ENCODE measurements at regions not wholly inside any gene's neighbourhood (a gene's known extent, or its start where the extent isn't known, plus 50 kb on each side); places are given as distances from the start of the nearest gene placed in this dataset.
"Not testable (repeated sequence)": the region's sequence is repeated elsewhere in the genome, so short reads cannot be mapped to it uniquely, and the experiment has no call there.

- Histone ChIP-seq H2AFZ (no peak overlapping the region), H3K27me3 (ENCODE audit: control insufficient read depth, insufficient read depth, low read length) (no peaks in the 10 kb centered on the region), H3K9me3 (ENCODE audit: control insufficient read depth, low read length) (no peaks in the 10 kb centered on the region), H3K4me2 (ENCODE audit: low read length) (no peak overlapping the region), H3K9ac (no peak overlapping the region), H3K4me3 (ENCODE audit: low read depth, low read length) (no peak overlapping the region), H3K4me1 (no peaks in the 10 kb centered on the region), H3K79me2 (no peaks in the 10 kb centered on the region), H3K36me3 (ENCODE audit: control insufficient read depth, insufficient read depth, low read length) (no peaks in the 10 kb centered on the region), H3K27ac (no peak overlapping the region)
- TF ChIP-seq CTCF (IDR thresholded peaks at IDR 0.05) = no peak
Observed at GRCh38 chr13:65499256-65499655, 1730.9 kb downstream of the PCDH9 start.

GRCh38 chr13:65497265-65497664, 1732.9 kb downstream of the PCDH9 start:
- Histone ChIP-seq H3K27ac (no peak overlapping the region), H3K9me3 (ENCODE audit: control insufficient read depth, low read length) (no peaks in the 10 kb centered on the region), H3K36me3 (ENCODE audit: control insufficient read depth, insufficient read depth, low read length) (no peaks in the 10 kb centered on the region), H3K27me3 (ENCODE audit: control insufficient read depth, insufficient read depth, low read length) (no peaks in the 10 kb centered on the region), H3K9ac (no peak overlapping the region), H3K79me2 (no peaks in the 10 kb centered on the region), H3K4me1 (no peaks in the 10 kb centered on the region), H2AFZ (no peak overlapping the region), H3K4me2 (ENCODE audit: low read length) (no peak overlapping the region), H3K4me3 (ENCODE audit: low read depth, low read length) (no peak overlapping the region)
- no peak for TF ChIP-seq CTCF (IDR thresholded peaks at IDR 0.05)

GRCh38 chr13:65490725-65491124, 1739.4 kb downstream of the PCDH9 start:
- not testable (repeated sequence) for H3K79me2 ChIP-seq; H3K4me1 ChIP-seq; H3K9me3 ChIP-seq (ENCODE audit: control insufficient read depth, low read length); H3K36me3 ChIP-seq (ENCODE audit: control insufficient read depth, insufficient read depth, low read length); H3K27ac ChIP-seq; H3K9ac ChIP-seq; H2AFZ ChIP-seq; H3K4me2 ChIP-seq (ENCODE audit: low read length); H3K27me3 ChIP-seq (ENCODE audit: control insufficient read depth, insufficient read depth, low read length); H3K4me3 ChIP-seq (ENCODE audit: low read depth, low read length)

GRCh38 chr13:65488606-65489005, 1741.5 kb downstream of the PCDH9 start:
- no peak for TF ChIP-seq CTCF (IDR thresholded peaks at IDR 0.05)
- no peaks in the 10 kb centered on the region for H3K79me2 ChIP-seq
- H3K9me3 ChIP-seq (ENCODE audit: control insufficient read depth, low read length) = no peaks in the 10 kb centered on the region
- no peaks in the 10 kb centered on the region for H3K4me1 ChIP-seq
- H3K4me3 ChIP-seq (ENCODE audit: low read depth, low read length) = no peak overlapping the region
- H3K4me2 ChIP-seq (ENCODE audit: low read length) = no peak overlapping the region
- no peaks in the 10 kb centered on the region for H3K36me3 ChIP-seq (ENCODE audit: control insufficient read depth, insufficient read depth, low read length)
- no peak overlapping the region for H2AFZ ChIP-seq
- no peaks in the 10 kb centered on the region for H3K27me3 ChIP-seq (ENCODE audit: control insufficient read depth, insufficient read depth, low read length)
- no peak overlapping the region for H3K9ac ChIP-seq
- no peak overlapping the region for H3K27ac ChIP-seq

GRCh38 chr13:65479692-65480091, 1750.4 kb downstream of the PCDH9 start:
- TF ChIP-seq CTCF (IDR thresholded peaks at IDR 0.05) = no peak
- Histone ChIP-seq H3K9ac (no peak overlapping the region), H3K4me2 (ENCODE audit: low read length) (no peak overlapping the region), H3K27ac (no peak overlapping the region), H3K4me3 (ENCODE audit: low read depth, low read length) (no peak overlapping the region), H3K27me3 (ENCODE audit: control insufficient read depth, insufficient read depth, low read length) (no peaks in the 10 kb centered on the region), H3K36me3 (ENCODE audit: control insufficient read depth, insufficient read depth, low read length) (no peaks in the 10 kb centered on the region), H3K4me1 (no peaks in the 10 kb centered on the region), H3K79me2 (no peaks in the 10 kb centered on the region), H3K9me3 (ENCODE audit: control insufficient read depth, low read length) (no peaks in the 10 kb centered on the region), H2AFZ (no peak overlapping the region)

Data from parathyroid adenoma (tissue), 2 donors.